GM12878 (cell line): ENCODE measurements at regions not wholly inside any gene's neighbourhood (a gene's known extent, or its start where the extent isn't known, plus 50 kb on each side); places are given as distances from the start of the nearest gene placed in this dataset.

ENCODE experiments used
- ATAC-seq: fragments of 200-7000 bp; cut with Tn5 transposase; 3 replicates; pipeline ENCODE4 v1.9.1; 2020; ENCODE audit warnings: mild to moderate bottlenecking, moderate library complexity
- BruUV-seq: library from RNA; stranded (reverse); fragments of 400-500 nt; replicated peaks from 2 replicates; lab custom pipeline; 2021; lab: Mats Ljungman, UMichigan
- CTCF ChIA-PET: fragments of 300-600 bp; sonication (Branson Sonifier 250); formaldehyde crosslinking; extraction: SDS; loops from one replicate; lab custom pipeline; 2021; ENCODE audit warnings: inconsistent platforms; lab: Yijun Ruan, JAX
- POLR2A ChIA-PET: fragments of 350-600 bp; formaldehyde crosslinking; extraction: SDS; loops from one replicate; lab custom pipeline; 2021; ENCODE audit warnings: inconsistent platforms; lab: Charles Lee
- RAD21 ChIA-PET: fragments of 300-600 bp; sonication (Branson Sonifier 250); formaldehyde crosslinking; loops from one replicate; lab custom pipeline; 2023; ENCODE audit warnings: antibody characterized with exemption; ENCODE audit not compliant: unreplicated experiment; lab: Charles Lee
- SMC1A ChIA-PET: fragments of 300-600 bp; sonication (Branson Sonifier 250); formaldehyde crosslinking; loops from one replicate; lab custom pipeline; 2023; ENCODE audit not compliant: unreplicated experiment, uncharacterized antibody; lab: Charles Lee
- DNase-seq: peaks from one replicate; pipeline ENCODE4 v3.0.0-alpha.2; 2011; ENCODE audit warnings: low read depth, low spot score
- FAIRE-seq: peaks from 3 replicates; lab custom pipeline; 2011; peaks lifted over from hg19 to GRCh38; lab: Jason Lieb, UNC
- H2AFZ ChIP-seq: 2 replicates; pipeline ENCODE4 v1.6.0; 2011; ENCODE audit warnings: low read depth, low read length, control low read depth; ENCODE audit not compliant: control insufficient read depth
- H3K27ac ChIP-seq: 2 replicates; pipeline ENCODE4 v1.5.1; 2011; ENCODE audit warnings: control low read depth; ENCODE audit not compliant: control insufficient read depth, insufficient read depth
- H3K27me3 ChIP-seq, 2 experiments: replicated peaks in 1 of 2; 2 replicates each; pipeline versions ENCODE4 v1.6.0 to v1.6.1; 2011; ENCODE audit warnings: low read length in 1 of 2; ENCODE audit not compliant: control insufficient read depth in 2 of 2, insufficient read depth in 2 of 2
- H3K36me3 ChIP-seq, 2 experiments: 2 replicates each; pipeline ENCODE4 v1.5.1; 2011; ENCODE audit warnings: low read length in 1 of 2; ENCODE audit not compliant: control insufficient read depth in 2 of 2, insufficient read depth in 2 of 2
- H3K4me1 ChIP-seq: 2 replicates; pipeline ENCODE4 v1.6.1; 2011; ENCODE audit warnings: mild to moderate bottlenecking, low read length, moderate library complexity, mixed read lengths; ENCODE audit not compliant: control insufficient read depth, insufficient read depth
- H3K4me2 ChIP-seq: 2 replicates; pipeline ENCODE4 v1.6.0; 2011; ENCODE audit warnings: control low read depth; ENCODE audit not compliant: control insufficient read depth, insufficient read depth
- H3K4me3 ChIP-seq: fragments of 200-600 bp; sonication (generic); 2 replicates; pipeline ENCODE4 v1.5.1; 2016
- H3K79me2 ChIP-seq: 2 replicates; pipeline ENCODE4 v1.6.0; 2011; ENCODE audit warnings: low read length; ENCODE audit not compliant: control insufficient read depth, insufficient read depth
- H3K9ac ChIP-seq: 2 replicates; pipeline ENCODE4 v1.8.0; 2011; ENCODE audit warnings: low read length, control low read depth, mixed read lengths; ENCODE audit not compliant: control insufficient read depth, insufficient read depth
- H3K9me3 ChIP-seq: replicated peaks from 3 replicates; pipeline ENCODE4 v1.5.1; 2011; ENCODE audit warnings: mild to moderate bottlenecking, low read length; ENCODE audit not compliant: control insufficient read depth, insufficient read depth
- H4K20me1 ChIP-seq: 2 replicates; pipeline ENCODE4 v1.6.0; 2011; ENCODE audit not compliant: control insufficient read depth, insufficient read depth
- BCL11A ChIP-seq: IDR thresholded peaks from 2 replicates; pipeline ENCODE4 v1.6.1; 2011; ENCODE audit warnings: low read depth, low read length
- CREM ChIP-seq: IDR thresholded peaks from 2 replicates; pipeline ENCODE4 v1.6.1; 2014; ENCODE audit warnings: antibody characterized with exemption, low read depth
- DPF2 ChIP-seq: fragments of 450-650 bp; IDR thresholded peaks from 2 replicates; pipeline ENCODE4 v1.6.1; 2017; ENCODE audit warnings: mild to moderate bottlenecking
- EP300 ChIP-seq, 2 experiments: fragments of 150-350 bp in 1 of 2; IDR thresholded peaks; 2 replicates each; pipeline ENCODE4 v1.6.1; 2011 to 2012; ENCODE audit warnings: low read depth in 2 of 2, low read length in 2 of 2, borderline replicate concordance in 1 of 2, improper control_type of control experiment in 1 of 2, inconsistent platforms in 1 of 2; ENCODE audit not compliant: control insufficient read depth in 1 of 2
- ESRRA ChIP-seq: IDR thresholded peaks from 2 replicates; pipeline ENCODE4 v1.6.1; 2012; ENCODE audit warnings: mild to moderate bottlenecking, low read length, improper control_type of control experiment
- HSF1 ChIP-seq: fragments of 150-350 bp; IDR thresholded peaks from 2 replicates; pipeline ENCODE4 v1.6.1; 2014; ENCODE audit warnings: mild to moderate bottlenecking, low read depth, low read length
- KLF5 ChIP-seq: fragments of 450-650 bp; IDR thresholded peaks from 2 replicates; pipeline ENCODE4 v1.6.1; 2014; ENCODE audit warnings: mild to moderate bottlenecking; ENCODE audit not compliant: partially characterized antibody
- MTA3 ChIP-seq: IDR thresholded peaks from 2 replicates; pipeline ENCODE4 v1.6.1; 2012; ENCODE audit warnings: low read length, inconsistent platforms, borderline replicate concordance
- NFYA ChIP-seq: IDR thresholded peaks from 2 replicates; pipeline ENCODE4 v1.6.1; 2011; ENCODE audit warnings: low read depth, mild to moderate bottlenecking, low read length, improper control_type of control experiment, borderline replicate concordance
- NKRF ChIP-seq: fragments of 450-650 bp; conservative IDR thresholded peaks from 2 replicates; pipeline ENCODE4 v1.6.1; 2017; ENCODE audit warnings: mild to moderate bottlenecking, moderate library complexity
- PML ChIP-seq: IDR thresholded peaks from 2 replicates; pipeline ENCODE4 v1.6.1; 2012; ENCODE audit warnings: low read length, inconsistent platforms
- RELA ChIP-seq: fragments of 450-650 bp; IDR thresholded peaks from 2 replicates; pipeline ENCODE4 v1.8.0; 2014; ENCODE audit warnings: borderline replicate concordance; ENCODE audit not compliant: partially characterized antibody
- SMAD1 ChIP-seq: fragments of 450-650 bp; IDR thresholded peaks from 2 replicates; pipeline ENCODE4 v1.6.1; 2018; ENCODE audit warnings: mild to moderate bottlenecking, low read depth; ENCODE audit not compliant: partially characterized antibody
- SPI1 ChIP-seq: IDR thresholded peaks from 2 replicates; pipeline ENCODE4 v1.6.1; 2011; ENCODE audit warnings: low read depth, mild to moderate bottlenecking, low read length, moderate library complexity, borderline replicate concordance; ENCODE audit not compliant: insufficient read depth
- STAT3 ChIP-seq: IDR thresholded peaks from 2 replicates; pipeline ENCODE4 v1.6.1; 2011; ENCODE audit warnings: low read depth, low read length, improper control_type of control experiment
- TAF1 ChIP-seq: IDR thresholded peaks from 2 replicates; pipeline ENCODE4 v1.6.1; 2011; ENCODE audit warnings: mild to moderate bottlenecking, low read depth, low read length, borderline replicate concordance
- ZSCAN29 ChIP-seq: fragments of 450-650 bp; IDR thresholded peaks from 2 replicates; pipeline ENCODE4 v1.6.1; 2017; ENCODE audit warnings: mild to moderate bottlenecking, moderate library complexity
- WGBS: methylation state at CpG from one replicate; pipeline ENCODE4 v1.1.6; 2016; ENCODE audit warnings: low lambda C conversion rate; ENCODE audit not compliant: insufficient replicate concordance, insufficient coverage; ENCODE audit errors: missing lambda C conversion rate; 5-methylcytosine and 5-hydroxymethylcytosine counted together
- in situ Hi-C: fragments of 300-500 bp; cut with MboI; formaldehyde crosslinking; loops from 9 replicates; pipeline ENCODE4 v1.14.3; 2018; ENCODE audit warnings: mixed read lengths
- intact Hi-C: fragments of 100-400 bp; cut with micrococcal nuclease; formaldehyde crosslinking; loops from one replicate; pipeline ENCODE4 v1.14.2; 2022; ENCODE audit not compliant: unreplicated experiment
- TF ChIP-seq, protein P1 (sequence below): IDR thresholded peaks from 2 replicates; pipeline ENCODE4 v1.6.1; 2012; ENCODE audit warnings: low read depth, low read length, improper control_type of control experiment

GRCh38 chr2:57796527-57796926 lies 250.1 kb upstream of the VRK2 start:
- no peak for TF ChIP-seq ZSCAN29
- no peak for TF ChIP-seq STAT3
- no peak for TF ChIP-seq MTA3
- no peak for TF ChIP-seq ESRRA
- no peak for TF ChIP-seq EP300 (IDR thresholded peaks at IDR 0.05; ENCODE audit: borderline replicate concordance in 1 of 2, control insufficient read depth in 1 of 2, low read depth in 2 of 2, low read length in 2 of 2)
- no peak for TF ChIP-seq DPF2
- no peak for TF ChIP-seq NFYA
- no peak for TF ChIP-seq TAF1
- TF ChIP-seq CREM = no peak
- no peak for TF ChIP-seq PML
- no peak for TF ChIP-seq NKRF
- TF ChIP-seq SPI1 = no peak
- TF ChIP-seq, protein P1, sequence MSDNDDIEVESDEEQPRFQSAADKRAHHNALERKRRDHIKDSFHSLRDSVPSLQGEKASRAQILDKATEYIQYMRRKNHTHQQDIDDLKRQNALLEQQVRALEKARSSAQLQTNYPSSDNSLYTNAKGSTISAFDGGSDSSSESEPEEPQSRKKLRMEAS = no peak
- no peak for TF ChIP-seq SMAD1
- no peak for TF ChIP-seq HSF1
- no peak for TF ChIP-seq RELA
- no peak for TF ChIP-seq KLF5
- TF ChIP-seq BCL11A = no peak
- TF ChIP-seq, all 136 proteins: peak for 0
- FAIRE-seq = no peak

More at GRCh38 chr2:57796527-57796926, 250.1 kb upstream of the VRK2 start:
- no peaks in the 10 kb centered on the region for H3K36me3 ChIP-seq
- H2AFZ ChIP-seq = no peak overlapping the region
- H3K79me2 ChIP-seq = no peaks in the 10 kb centered on the region
- H4K20me1 ChIP-seq = no peaks in the 10 kb centered on the region
- DNase-seq (no peak), ATAC-seq (no peak)
- no TSS peak for BruUV-seq
- no peaks in the 10 kb centered on the region for H3K4me1 ChIP-seq
- ChIA-PET RAD21 (no interaction called here), SMC1A (interaction anchor here (1.0 to 1.7 kb wide), 2 partner anchors 10 to 12 kb away, joined by 4 to 5 read pairs; no protein-coding TSS in a partner anchor), POLR2A (no interaction called here), CTCF (interaction anchor here (0.5 kb wide), 1 partner anchor 62 kb away, joined by 3 read pairs; no protein-coding TSS in a partner anchor)
- H3K9me3 ChIP-seq = peaks cover 4% of the 10 kb centered on the region; the same call in 2 of the 3 replicates
- no peak overlapping the region for H3K4me3 ChIP-seq
- in situ Hi-C loops = no loop called here
- H3K9ac ChIP-seq = no peak overlapping the region
- 19% methylated on average over 2 of the region's 2 CpGs for WGBS
- H3K4me2 ChIP-seq = no peak overlapping the region
- intact Hi-C loops = no loop called here
- H3K27ac ChIP-seq = no peak overlapping the region
- no peaks in the 10 kb centered on the region for H3K27me3 ChIP-seq
